ENCODE measurements at regions not wholly inside any gene's neighbourhood (a gene's known extent, or its start where the extent isn't known, plus 50 kb on each side); places are given as distances from the start of the nearest gene placed in this dataset.

- H3K4me1 ChIP-seq (ENCODE audit: insufficient read depth, low read length): no peaks in the 10 kb centered on the region
- Mint-ChIP-seq H3K4me1 (no peaks in the 10 kb centered on the region), H3K36me3 (no peaks in the 10 kb centered on the region), H3K9me3 (peaks cover 0 to 4% (median 2%) of the 10 kb centered on the region in 8 donors), H3K27ac (no peak overlapping the region), H3K27me3 (no peaks in the 10 kb centered on the region), H3K4me3 (no peak overlapping the region)
- no peak overlapping the region for H3K27ac ChIP-seq (ENCODE audit: low read depth, low read length)
- intact Hi-C loops (cut with micrococcal nuclease): no loop called here
- POLR2A ChIA-PET (ENCODE audit: partially characterized antibody): no interaction called here
- no peak overlapping the region for H3K4me3 ChIP-seq (ENCODE audit: low read length in 2 of 2)
- CTCF ChIA-PET (ENCODE audit: partially characterized antibody): no interaction called here
- H3K9me3 ChIP-seq (ENCODE audit: control insufficient read depth in 1 of 2, low read length in 2 of 2): no peaks in the 10 kb centered on the region
- no peak for DNase-seq
- no peaks in the 10 kb centered on the region for H3K27me3 ChIP-seq (ENCODE audit: insufficient read depth, low read length)
- H3K36me3 ChIP-seq (ENCODE audit: insufficient read depth, low read length): no peaks in the 10 kb centered on the region
These were observed 453.6 kb upstream of the PRR20A start for GRCh38 chr13:56687131-56687530.

DNA sequence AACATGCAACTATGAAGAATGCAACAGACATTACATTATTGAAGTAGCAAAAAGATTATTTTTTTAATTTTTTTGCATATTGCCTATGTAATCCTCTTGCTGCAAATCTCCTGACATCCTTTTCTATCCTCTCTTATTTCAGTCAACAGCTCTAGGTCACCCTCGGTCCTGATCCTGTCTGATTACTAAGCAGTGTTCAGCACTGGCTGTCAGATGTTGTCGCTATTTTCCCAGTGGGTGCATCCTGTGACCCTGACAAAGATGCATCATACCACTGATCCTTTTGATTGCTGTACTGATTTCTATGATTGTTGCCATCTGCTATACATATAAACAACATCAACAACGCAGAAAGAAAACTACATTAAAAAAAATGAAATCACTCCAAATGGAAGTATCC lies 443.7 kb upstream of the PRR20A start:
- ChIA-PET POLR2A (ENCODE audit: partially characterized antibody) (no interaction called here), CTCF (ENCODE audit: partially characterized antibody) (no interaction called here)
- no peak overlapping the region for H3K4me3 ChIP-seq (ENCODE audit: low read length in 2 of 2)
- no peak for DNase-seq
- no peaks in the 10 kb centered on the region for H3K9me3 ChIP-seq (ENCODE audit: control insufficient read depth in 1 of 2, low read length in 2 of 2)
- Mint-ChIP-seq H3K4me1 (no peaks in the 10 kb centered on the region), H3K4me3 (no peak overlapping the region), H3K36me3 (no peaks in the 10 kb centered on the region), H3K27me3 (no peaks in the 10 kb centered on the region), H3K9me3 (peaks cover 0 to 26% (median 13%) of the 10 kb centered on the region in 8 donors), H3K27ac (no peak overlapping the region)
- intact Hi-C loops (cut with micrococcal nuclease): no loop called here
- H3K36me3 ChIP-seq (ENCODE audit: insufficient read depth, low read length): no peaks in the 10 kb centered on the region
- H3K27ac ChIP-seq (ENCODE audit: low read depth, low read length): no peak overlapping the region
- no peaks in the 10 kb centered on the region for H3K27me3 ChIP-seq (ENCODE audit: insufficient read depth, low read length)
- H3K4me1 ChIP-seq (ENCODE audit: insufficient read depth, low read length): no peaks in the 10 kb centered on the region

DNA sequence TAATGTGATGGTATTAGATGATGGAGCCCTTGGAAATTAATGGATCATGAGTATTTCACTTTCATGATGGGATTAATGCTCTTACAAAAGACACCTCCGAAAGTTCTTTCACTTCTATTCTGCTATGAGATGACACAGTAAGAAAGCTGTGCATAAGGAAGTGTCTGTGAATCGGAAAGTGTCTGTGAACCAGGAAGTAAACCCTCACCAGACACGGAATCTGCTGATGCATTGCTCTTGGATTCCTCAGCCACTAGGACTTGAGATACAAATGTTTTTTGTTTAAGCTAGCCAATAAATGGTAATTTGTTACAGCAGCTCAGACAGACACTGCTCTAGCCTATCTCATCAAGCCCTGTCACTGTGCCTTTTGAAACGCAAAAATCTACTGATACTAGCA lies 440.4 kb upstream of the PRR20A start:
- no peak for DNase-seq
- Histone ChIP-seq H3K9me3 (ENCODE audit: control insufficient read depth in 1 of 2, low read length in 2 of 2) (no peaks in the 10 kb centered on the region), H3K27me3 (ENCODE audit: insufficient read depth, low read length) (no peaks in the 10 kb centered on the region), H3K4me1 (ENCODE audit: insufficient read depth, low read length) (no peaks in the 10 kb centered on the region), H3K4me3 (ENCODE audit: low read length in 2 of 2) (no peak overlapping the region), H3K36me3 (ENCODE audit: insufficient read depth, low read length) (no peaks in the 10 kb centered on the region), H3K27ac (ENCODE audit: low read depth, low read length) (no peak overlapping the region)
- intact Hi-C loops (cut with micrococcal nuclease): no loop called here
- no peak overlapping the region for H3K4me3 Mint-ChIP-seq
- ChIA-PET POLR2A (ENCODE audit: partially characterized antibody) (no interaction called here), CTCF (ENCODE audit: partially characterized antibody) (no interaction called here)
- no peaks in the 10 kb centered on the region for H3K27me3 Mint-ChIP-seq
- H3K27ac Mint-ChIP-seq: no peak overlapping the region
- H3K36me3 Mint-ChIP-seq: no peaks in the 10 kb centered on the region
- peaks cover 0 to 23% (median 8%) of the 10 kb centered on the region in 8 donors for H3K9me3 Mint-ChIP-seq
- no peaks in the 10 kb centered on the region for H3K4me1 Mint-ChIP-seq

DNA sequence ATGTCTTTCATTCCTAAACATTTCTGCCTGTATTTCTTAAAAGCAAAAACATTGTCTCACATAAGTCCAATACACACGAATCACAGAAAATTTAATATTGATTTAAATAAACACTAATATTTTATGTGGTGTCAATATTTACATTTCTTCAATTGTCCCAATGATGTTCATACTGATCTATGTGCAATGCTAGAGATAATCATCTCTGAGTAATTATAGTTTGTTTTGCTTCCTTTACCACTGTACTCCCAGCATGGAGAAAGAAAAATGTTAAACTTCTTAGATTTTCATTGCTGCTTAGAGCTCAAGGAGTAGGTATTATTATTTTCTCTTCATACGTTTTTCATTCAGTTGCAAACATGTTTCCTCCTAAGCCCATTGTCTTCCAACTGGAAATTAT lies 434.2 kb upstream of the PRR20A start:
- DNase-seq: no peak
- Mint-ChIP-seq H3K9me3 (peaks cover 0 to 20% (median 5%) of the 10 kb centered on the region in 8 donors), H3K27ac (no peak overlapping the region), H3K27me3 (no peaks in the 10 kb centered on the region), H3K4me1 (no peaks in the 10 kb centered on the region), H3K4me3 (no peak overlapping the region), H3K36me3 (no peaks in the 10 kb centered on the region)
- POLR2A ChIA-PET (ENCODE audit: partially characterized antibody): no interaction called here
- Histone ChIP-seq H3K4me1 (ENCODE audit: insufficient read depth, low read length) (no peaks in the 10 kb centered on the region), H3K27ac (ENCODE audit: low read depth, low read length) (no peak overlapping the region), H3K9me3 (ENCODE audit: control insufficient read depth in 1 of 2, low read length in 2 of 2) (no peaks in the 10 kb centered on the region), H3K36me3 (ENCODE audit: insufficient read depth, low read length) (no peaks in the 10 kb centered on the region), H3K27me3 (ENCODE audit: insufficient read depth, low read length) (no peaks in the 10 kb centered on the region), H3K4me3 (ENCODE audit: low read length in 2 of 2) (no peak overlapping the region)
- CTCF ChIA-PET (ENCODE audit: partially characterized antibody): no interaction called here
- intact Hi-C loops (cut with micrococcal nuclease): no loop called here

DNA sequence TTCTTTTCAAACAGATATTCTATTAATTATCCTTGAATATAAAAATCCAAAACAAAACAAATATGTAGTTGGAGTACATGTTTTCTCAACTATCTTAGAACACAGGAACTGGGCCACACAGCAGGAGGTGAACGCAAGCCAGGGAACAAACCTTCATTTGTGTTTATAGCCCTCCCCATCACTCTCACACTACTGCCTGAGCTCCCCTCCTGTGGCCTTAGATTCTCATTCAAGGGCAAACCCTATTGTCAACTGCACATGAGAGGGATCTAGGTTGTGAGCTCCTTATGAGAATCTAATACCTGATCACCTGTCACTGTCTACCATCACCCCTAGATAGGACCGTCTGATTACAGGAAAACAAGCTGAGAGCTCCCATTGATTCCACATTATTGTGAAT lies 427.1 kb upstream of the PRR20A start:
- Histone ChIP-seq H3K4me3 (ENCODE audit: low read length in 2 of 2) (no peak overlapping the region), H3K27ac (ENCODE audit: low read depth, low read length) (no peak overlapping the region), H3K4me1 (ENCODE audit: insufficient read depth, low read length) (no peaks in the 10 kb centered on the region), H3K27me3 (ENCODE audit: insufficient read depth, low read length) (no peaks in the 10 kb centered on the region), H3K36me3 (ENCODE audit: insufficient read depth, low read length) (no peaks in the 10 kb centered on the region), H3K9me3 (ENCODE audit: control insufficient read depth in 1 of 2, low read length in 2 of 2) (no peaks in the 10 kb centered on the region)
- ChIA-PET CTCF (ENCODE audit: partially characterized antibody) (no interaction called here), POLR2A (ENCODE audit: partially characterized antibody) (no interaction called here)
- intact Hi-C loops (cut with micrococcal nuclease): no loop called here
- Mint-ChIP-seq H3K36me3 (no peaks in the 10 kb centered on the region), H3K4me3 (no peak overlapping the region), H3K4me1 (no peaks in the 10 kb centered on the region), H3K9me3 (peaks cover 0 to 22% (median 5%) of the 10 kb centered on the region in 8 donors), H3K27me3 (no peaks in the 10 kb centered on the region), H3K27ac (no peak overlapping the region)
- DNase-seq: no peak

GRCh38 chr13:56718791-56719190 lies 421.9 kb upstream of the PRR20A start:
- Mint-ChIP-seq H3K4me1 (no peaks in the 10 kb centered on the region), H3K9me3 (peaks cover 0 to 17% (median 6%) of the 10 kb centered on the region in 8 donors), H3K36me3 (no peaks in the 10 kb centered on the region), H3K27me3 (no peaks in the 10 kb centered on the region), H3K27ac (no peak overlapping the region), H3K4me3 (no peak overlapping the region)
- Histone ChIP-seq H3K9me3 (ENCODE audit: control insufficient read depth in 1 of 2, low read length in 2 of 2) (no peaks in the 10 kb centered on the region), H3K36me3 (ENCODE audit: insufficient read depth, low read length) (no peaks in the 10 kb centered on the region), H3K4me3 (ENCODE audit: low read length in 2 of 2) (no peak overlapping the region), H3K27me3 (ENCODE audit: insufficient read depth, low read length) (no peaks in the 10 kb centered on the region), H3K27ac (ENCODE audit: low read depth, low read length) (no peak overlapping the region), H3K4me1 (ENCODE audit: insufficient read depth, low read length) (no peaks in the 10 kb centered on the region)
- CTCF ChIA-PET (ENCODE audit: partially characterized antibody): no interaction called here
- POLR2A ChIA-PET (ENCODE audit: partially characterized antibody): no interaction called here
- no peak for DNase-seq
- intact Hi-C loops (cut with micrococcal nuclease): no loop called here

DNA sequence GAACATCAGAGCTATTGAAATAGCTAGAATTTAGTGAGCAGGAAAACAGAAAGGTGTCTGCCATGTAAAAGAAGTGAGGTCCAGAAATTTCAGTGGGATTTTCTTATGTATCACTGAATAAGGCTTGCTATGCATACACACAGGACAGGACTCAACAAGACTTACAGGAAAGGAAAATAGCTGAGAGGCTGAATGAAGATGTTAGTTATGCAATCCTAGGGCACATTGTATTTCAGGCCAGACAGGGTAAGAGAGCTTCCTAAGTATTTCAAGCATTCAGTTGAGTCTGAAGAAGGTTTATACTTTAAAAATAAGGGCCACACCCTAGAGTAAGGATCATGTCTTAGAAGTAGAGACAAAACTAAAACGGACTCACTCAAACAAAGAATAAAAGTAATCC lies 419.9 kb upstream of the PRR20A start:
- POLR2A ChIA-PET (ENCODE audit: partially characterized antibody): no interaction called here
- intact Hi-C loops (cut with micrococcal nuclease): no loop called here

DNA sequence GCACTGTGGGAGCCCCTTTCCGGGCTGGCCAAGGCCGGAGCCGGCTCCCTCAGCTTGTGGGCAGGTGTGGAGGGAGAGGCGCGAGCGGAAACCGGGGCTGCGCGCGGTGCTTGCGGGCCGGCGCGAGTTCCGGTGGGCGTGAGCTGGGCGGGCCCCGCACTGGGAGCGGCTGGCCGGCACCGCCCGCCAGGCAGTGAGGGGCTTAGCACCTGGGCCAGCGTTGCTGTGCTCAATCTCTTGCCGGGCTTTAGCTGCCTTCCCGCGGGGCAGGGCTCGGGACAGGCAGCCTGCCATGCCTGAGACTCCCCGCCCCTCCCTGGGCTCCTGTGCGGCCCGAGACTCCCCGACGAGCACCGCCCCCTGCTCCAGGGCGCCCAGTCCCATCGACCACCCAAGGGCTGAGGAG lies 405.2 kb upstream of the PRR20A start:
- H3K4me1 Mint-ChIP-seq: no peaks in the 10 kb centered on the region
- Histone ChIP-seq H3K4me3 (ENCODE audit: low read length in 2 of 2) (no peak overlapping the region), H3K27me3 (ENCODE audit: insufficient read depth, low read length) (no peaks in the 10 kb centered on the region), H3K36me3 (ENCODE audit: insufficient read depth, low read length) (no peaks in the 10 kb centered on the region), H3K27ac (ENCODE audit: low read depth, low read length) (no peak overlapping the region), H3K9me3 (ENCODE audit: control insufficient read depth in 1 of 2, low read length in 2 of 2) (no peaks in the 10 kb centered on the region), H3K4me1 (ENCODE audit: insufficient read depth, low read length) (no peaks in the 10 kb centered on the region)
- no peak for DNase-seq
- peaks cover 0 to 3% of the 10 kb centered on the region in 2 donors for H3K36me3 Mint-ChIP-seq
- intact Hi-C loops (cut with micrococcal nuclease): no loop called here
- H3K4me3 Mint-ChIP-seq: no peak overlapping the region
- H3K27ac Mint-ChIP-seq: no peak overlapping the region
- no peaks in the 10 kb centered on the region for H3K27me3 Mint-ChIP-seq
- peaks cover 2 to 18% (median 9%) of the 10 kb centered on the region in 8 donors for H3K9me3 Mint-ChIP-seq
- POLR2A ChIA-PET (ENCODE audit: partially characterized antibody): no interaction called here
- CTCF ChIA-PET (ENCODE audit: partially characterized antibody): no interaction called here

More for the DNA sequence above, 419.9 kb upstream of the PRR20A start:
- no peaks in the 10 kb centered on the region for H3K27me3 Mint-ChIP-seq
- Histone ChIP-seq H3K4me1 (ENCODE audit: insufficient read depth, low read length) (no peaks in the 10 kb centered on the region), H3K36me3 (ENCODE audit: insufficient read depth, low read length) (no peaks in the 10 kb centered on the region), H3K9me3 (ENCODE audit: control insufficient read depth in 1 of 2, low read length in 2 of 2) (no peaks in the 10 kb centered on the region), H3K27ac (ENCODE audit: low read depth, low read length) (no peak overlapping the region), H3K27me3 (ENCODE audit: insufficient read depth, low read length) (no peaks in the 10 kb centered on the region), H3K4me3 (ENCODE audit: low read length in 2 of 2) (no peak overlapping the region)
- no peaks in the 10 kb centered on the region for H3K4me1 Mint-ChIP-seq
- H3K36me3 Mint-ChIP-seq: no peaks in the 10 kb centered on the region
- H3K4me3 Mint-ChIP-seq: no peak overlapping the region
- H3K27ac Mint-ChIP-seq: no peak overlapping the region
- DNase-seq: no peak
- CTCF ChIA-PET (ENCODE audit: partially characterized antibody): no interaction called here
- peaks cover 0 to 14% (median 4%) of the 10 kb centered on the region in 8 donors for H3K9me3 Mint-ChIP-seq
